WTC11 (cell line): ENCODE measurements at regions not wholly inside any gene's neighbourhood (a gene's known extent, or its start where the extent isn't known, plus 50 kb on each side); places are given as distances from the start of the nearest gene placed in this dataset.

Source experiments
- ATF1 ChIP-seq: sonication (generic); formaldehyde crosslinking; IDR thresholded peaks from 2 replicates; pipeline ENCODE4 v1.8.1; 2023; ENCODE audit warnings: mild to moderate bottlenecking, moderate library complexity, missing genetic modification reagents
- CTCF ChIP-seq: fragments of 200-600 bp; IDR thresholded peaks from 2 replicates; pipeline ENCODE4 v1.8.0; 2022; ENCODE audit warnings: antibody characterized with exemption
- E2F5 ChIP-seq: sonication (generic); formaldehyde crosslinking; IDR thresholded peaks from 2 replicates; pipeline ENCODE4 v1.8.1; 2022; ENCODE audit warnings: mild to moderate bottlenecking, moderate library complexity, missing genetic modification reagents
- ETV6 ChIP-seq: sonication (generic); formaldehyde crosslinking; IDR thresholded peaks from 2 replicates; pipeline ENCODE4 v1.8.1; 2022; ENCODE audit warnings: mild to moderate bottlenecking, missing genetic modification reagents
- NFYB ChIP-seq: sonication (generic); formaldehyde crosslinking; conservative IDR thresholded peaks from 2 replicates; pipeline ENCODE4 v1.8.0; 2022; ENCODE audit warnings: low read depth, missing genetic modification reagents
- NR1H2 ChIP-seq: sonication (generic); formaldehyde crosslinking; IDR thresholded peaks from 2 replicates; pipeline ENCODE4 v1.9.0; 2021; ENCODE audit warnings: mild to moderate bottlenecking, moderate library complexity, missing genetic modification reagents
- PRDM15 ChIP-seq: sonication (generic); formaldehyde crosslinking; IDR thresholded peaks from 2 replicates; pipeline ENCODE4 v1.8.0; 2022; ENCODE audit warnings: missing genetic modification reagents
- TEAD4 ChIP-seq: sonication (generic); formaldehyde crosslinking; IDR thresholded peaks from 2 replicates; pipeline ENCODE4 v1.8.0; 2022; ENCODE audit warnings: mild to moderate bottlenecking, missing genetic modification reagents
- TP53 ChIP-seq: sonication (generic); formaldehyde crosslinking; IDR thresholded peaks from 2 replicates; pipeline ENCODE4 v1.8.1; 2023; ENCODE audit warnings: mild to moderate bottlenecking, missing genetic modification reagents
- USF1 ChIP-seq: sonication (generic); formaldehyde crosslinking; IDR thresholded peaks from 2 replicates; pipeline ENCODE4 v1.8.0; 2022; ENCODE audit warnings: mild to moderate bottlenecking, missing genetic modification reagents
- USF2 ChIP-seq: sonication (generic); formaldehyde crosslinking; IDR thresholded peaks from 2 replicates; pipeline ENCODE4 v1.8.1; 2023; ENCODE audit warnings: mild to moderate bottlenecking, missing genetic modification reagents, moderate library complexity
- ZNF416 ChIP-seq: fragments of 250-450 bp; sonication (Bioruptor Pico); IDR thresholded peaks from 2 replicates; pipeline ENCODE4 v1.9.0; 2021; ENCODE audit warnings: mild to moderate bottlenecking, inconsistent platforms
- ZNF532 ChIP-seq: fragments of 250-450 bp; sonication (Bioruptor Pico); IDR thresholded peaks from 2 replicates; pipeline ENCODE4 v1.9.0; 2021; ENCODE audit warnings: mild to moderate bottlenecking, borderline replicate concordance

GRCh38 chr12:131442337-131442918 is 268.5 kb upstream of the SFSWAP start:
- TF ChIP-seq ZNF416 = no peak
- TF ChIP-seq CTCF = no peak
- TF ChIP-seq USF1 (CRISPR knock-in tag) = no peak
- TF ChIP-seq NFYB (CRISPR knock-in tag) = no peak
- no peak for TF ChIP-seq ATF1 (CRISPR knock-in tag)
- no peak for TF ChIP-seq ETV6
- no peak for TF ChIP-seq PRDM15 (CRISPR knock-in tag)
- no peak for TF ChIP-seq ZNF532 (CRISPR knock-in tag)
- no peak for TF ChIP-seq TEAD4 (CRISPR knock-in tag)
- no peak for TF ChIP-seq USF2
- TF ChIP-seq NR1H2 (CRISPR knock-in tag) = no peak
- TF ChIP-seq E2F5 = no peak
- TF ChIP-seq TP53 (CRISPR knock-in tag) = no peak
